HG03460 (cell line): ENCODE measurements at regions not wholly inside any gene's neighbourhood (a gene's known extent, or its start where the extent isn't known, plus 50 kb on each side); places are given as distances from the start of the nearest gene placed in this dataset.
"Not testable (repeated sequence)": the region's sequence is repeated elsewhere in the genome, so short reads cannot be mapped to it uniquely, and the experiment has no call there.

ENCODE experiments used
- ATAC-seq: cut with Tn5 transposase; IDR thresholded peaks from one replicate; pipeline ENCODE4 v1.9.1; 2021; ENCODE audit not compliant: unreplicated experiment

- not testable (repeated sequence) for ATAC-seq
Measured at GRCh38 chr5:145395151-145395550, 440.0 kb downstream of the PRELID2 start.

- no peak for ATAC-seq
Measured at GRCh38 chr5:145393426-145393825, 441.7 kb downstream of the PRELID2 start.

GRCh38 chr5:145389047-145389446 lies 446.1 kb downstream of the PRELID2 start:
- no peak for ATAC-seq

GRCh38 chr5:145385276-145385675 lies 449.9 kb downstream of the PRELID2 start:
- ATAC-seq: no peak

- no peak for ATAC-seq
Measured at GRCh38 chr5:145378226-145378625, 456.9 kb downstream of the PRELID2 start.

- ATAC-seq: no peak
Measured at GRCh38 chr5:145375521-145375920, 459.6 kb downstream of the PRELID2 start.

GRCh38 chr5:145365464-145365863 lies 469.7 kb downstream of the PRELID2 start:
- ATAC-seq: no peak

GRCh38 chr5:145362266-145362665 lies 472.9 kb downstream of the PRELID2 start:
- ATAC-seq: no peak

- ATAC-seq: no peak
Measured at GRCh38 chr5:145360936-145361335, 474.2 kb downstream of the PRELID2 start.

- ATAC-seq: no peak
Measured at GRCh38 chr5:145350513-145350912, 484.6 kb downstream of the PRELID2 start.

- peak; percentile 64 for ATAC-seq
Measured at GRCh38 chr5:145347026-145347616, 488.0 kb downstream of the PRELID2 start.

- ATAC-seq: no peak
Measured at GRCh38 chr5:145345511-145346287, 489.4 kb downstream of the PRELID2 start.

- no peak for ATAC-seq
Measured at GRCh38 chr5:145341842-145342241, 493.3 kb downstream of the PRELID2 start.

GRCh38 chr5:145340099-145340498 lies 495.0 kb downstream of the PRELID2 start:
- no peak for ATAC-seq

GRCh38 chr5:145324767-145325479 lies 510.2 kb downstream of the PRELID2 start:
- ATAC-seq: no peak

GRCh38 chr5:145324101-145324500 lies 511.0 kb downstream of the PRELID2 start:
- no peak for ATAC-seq

GRCh38 chr5:145316282-145316681 lies 518.9 kb downstream of the PRELID2 start:
- peak; percentile 91 for ATAC-seq

GRCh38 chr5:145307866-145308382 lies 527.2 kb downstream of the PRELID2 start:
- ATAC-seq: no peak

GRCh38 chr5:145295236-145295835 lies 539.8 kb downstream of the PRELID2 start:
- no peak for ATAC-seq

- no peak for ATAC-seq
Measured at GRCh38 chr5:145294331-145294730, 540.8 kb downstream of the PRELID2 start.

GRCh38 chr5:145293716-145294115 lies 541.4 kb downstream of the PRELID2 start:
- no peak for ATAC-seq
